Iris pigment epithelial cell (primary cell): ENCODE measurements at regions not wholly inside any gene's neighbourhood (a gene's known extent, or its start where the extent isn't known, plus 50 kb on each side); places are given as distances from the start of the nearest gene placed in this dataset.

Source experiments
- DNase-seq: peaks from one replicate; pipeline ENCODE4 v3.0.0-alpha.2; 2011; ENCODE audit warnings: low read depth

GRCh38 chr6:48817333-48818051, 645.6 kb downstream of the MMUT start:
- peak; percentile 61 for DNase-seq

- DNase-seq = no peak
Measured at GRCh38 chr6:48814957-48815356, 648.1 kb downstream of the MMUT start.

GRCh38 chr6:48813836-48814235, 649.2 kb downstream of the MMUT start:
- DNase-seq = peak; percentile 68

GRCh38 chr6:48809700-48810099, 653.4 kb downstream of the MMUT start:
- DNase-seq = no peak

GRCh38 chr6:48809245-48809644, 653.8 kb downstream of the MMUT start:
- DNase-seq = no peak

- no peak for DNase-seq
Measured at GRCh38 chr6:48798296-48798695, 664.8 kb downstream of the MMUT start.

GRCh38 chr6:48782225-48782624, 671.2 kb upstream of the PTCHD4 start:
- peak; percentile 15 for DNase-seq

GRCh38 chr6:48777411-48777810, 666.4 kb upstream of the PTCHD4 start:
- peak; percentile 11 for DNase-seq

GRCh38 chr6:48775157-48775556, 664.2 kb upstream of the PTCHD4 start:
- peak; percentile 72 for DNase-seq

GRCh38 chr6:48774276-48774675, 663.3 kb upstream of the PTCHD4 start:
- no peak for DNase-seq

GRCh38 chr6:48766349-48766748, 655.4 kb upstream of the PTCHD4 start:
- DNase-seq = peak; percentile 83

GRCh38 chr6:48765352-48765961, 654.5 kb upstream of the PTCHD4 start:
- peak; percentile 79 for DNase-seq

- DNase-seq = no peak
Measured at GRCh38 chr6:48764286-48765044, 653.5 kb upstream of the PTCHD4 start.

- DNase-seq = peak; percentile 33
Measured at GRCh38 chr6:48757661-48758060, 646.7 kb upstream of the PTCHD4 start.

GRCh38 chr6:48755315-48755714, 644.3 kb upstream of the PTCHD4 start:
- no peak for DNase-seq

- no peak for DNase-seq
Measured at GRCh38 chr6:48754641-48755040, 643.6 kb upstream of the PTCHD4 start.

GRCh38 chr6:48750861-48751260, 639.9 kb upstream of the PTCHD4 start:
- no peak for DNase-seq

GRCh38 chr6:48747471-48747870, 636.5 kb upstream of the PTCHD4 start:
- DNase-seq = no peak

- DNase-seq = peak; percentile 46
Measured at GRCh38 chr6:48747040-48747439, 636.0 kb upstream of the PTCHD4 start.

- DNase-seq = peak; percentile 65
Measured at GRCh38 chr6:48744948-48745347, 634.0 kb upstream of the PTCHD4 start.

- peak; percentile 14 for DNase-seq
Measured at GRCh38 chr6:48743738-48744137, 632.7 kb upstream of the PTCHD4 start.

GRCh38 chr6:48736501-48737206, 625.7 kb upstream of the PTCHD4 start:
- peak; percentile 92 for DNase-seq
